ENCODE measurements at regions not wholly inside any gene's neighbourhood (a gene's known extent, or its start where the extent isn't known, plus 50 kb on each side); places are given as distances from the start of the nearest gene placed in this dataset.
"Not testable (repeated sequence)": the region's sequence is repeated elsewhere in the genome, so short reads cannot be mapped to it uniquely, and the experiment has no call there.

DNA sequence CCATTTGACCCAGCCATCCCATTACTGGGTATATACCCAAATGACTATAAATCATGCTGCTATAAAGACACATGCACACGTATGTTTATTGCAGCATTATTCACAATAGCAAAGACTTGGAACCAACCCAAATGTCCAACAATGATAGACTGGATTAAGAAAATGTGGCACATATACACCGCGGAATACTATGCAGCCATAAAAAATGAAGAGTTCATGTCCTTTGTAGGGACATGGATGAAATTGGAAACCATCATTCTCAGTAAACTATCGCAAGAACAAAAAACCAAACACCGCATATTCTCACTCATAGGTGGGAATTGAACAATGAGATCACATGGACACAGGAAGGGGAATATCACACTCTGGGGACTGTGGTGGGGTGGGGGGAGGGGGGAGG, 184.6 kb upstream of the MSX2 start:
- H4K8ac ChIP-seq (ENCODE audit: extremely low read depth, insufficient read depth, low read length); H3K27me3 ChIP-seq (replicated peaks in 1 of 4; ENCODE audit: control insufficient read depth in 3 of 4, extremely low read depth in 1 of 4, insufficient read depth in 3 of 4, low read length in 3 of 4); H2BK120ac ChIP-seq (replicated peaks; ENCODE audit: low read depth, low read length); H3K36me3 ChIP-seq (ENCODE audit: control insufficient read depth in 2 of 4, insufficient read depth in 4 of 4, low read length in 3 of 4); H3K79me1 ChIP-seq (ENCODE audit: low read depth, low read length); H3K79me2 ChIP-seq (ENCODE audit: control insufficient read depth in 1 of 2, insufficient read depth in 2 of 2, low read length in 2 of 2); H4K5ac ChIP-seq (ENCODE audit: insufficient read length, low read depth, low read length); FAIRE-seq; H2BK5ac ChIP-seq (ENCODE audit: low read depth, low read length); DNase-seq (ENCODE audit: low read depth in 1 of 2, low spot score in 2 of 2); H3K23ac ChIP-seq (ENCODE audit: insufficient read length); H2BK15ac ChIP-seq (ENCODE audit: low read length); H3K4ac ChIP-seq (replicated peaks; ENCODE audit: insufficient read length, low read depth, low read length); H4K91ac ChIP-seq (replicated peaks; ENCODE audit: insufficient read length, low read length); H2AK5ac ChIP-seq (ENCODE audit: low read depth, low read length); H3K56ac ChIP-seq (replicated peaks; ENCODE audit: insufficient read length, low read depth, low read length); H3K27ac ChIP-seq (ENCODE audit: low read depth, low read length); H2BK20ac ChIP-seq (ENCODE audit: low read length); H3K14ac ChIP-seq (ENCODE audit: insufficient read length); H3K4me2 ChIP-seq (ENCODE audit: insufficient read depth in 1 of 2, low read depth in 2 of 2, low read length in 2 of 2); CTCF ChIA-PET (ENCODE audit: partially characterized antibody); H3K9ac ChIP-seq (replicated peaks in 1 of 4; ENCODE audit: extremely low read depth in 1 of 4, low read depth in 3 of 4, low read length in 3 of 4); H3K4me1 ChIP-seq (replicated peaks in 1 of 4; ENCODE audit: control insufficient read depth in 3 of 4, insufficient read depth in 4 of 4, low read length in 3 of 4); H2BK12ac ChIP-seq (ENCODE audit: low read depth, low read length); H4K20me1 ChIP-seq (replicated peaks in 1 of 2; ENCODE audit: control insufficient read depth in 1 of 2, insufficient read depth in 2 of 2, low read length in 2 of 2); H3K18ac ChIP-seq (ENCODE audit: extremely low read depth, low read length); POLR2A ChIA-PET (ENCODE audit: partially characterized antibody); H2AFZ ChIP-seq (ENCODE audit: low read length); H3K23me2 ChIP-seq (ENCODE audit: low read depth, low read length); H3K4me3 ChIP-seq (ENCODE audit: extremely low read depth in 1 of 4, insufficient read depth in 2 of 4, low read depth in 3 of 4, low read length in 4 of 4); H3K9me3 ChIP-seq (ENCODE audit: insufficient read depth in 2 of 2, low read depth in 1 of 2, low read length in 1 of 2): not testable (repeated sequence)
- 91% methylated on average over 2 of the region's 5 CpGs; no CpG with 5 or more reads in 1 of the 2 experiments for WGBS, 2 experiments (ENCODE audit: extremely low coverage in 1 of 2, insufficient coverage in 1 of 2, insufficient read length in 1 of 2, insufficient replicate concordance in 2 of 2, low coverage in 1 of 2, low lambda C conversion rate in 2 of 2, missing lambda C conversion rate in 1 of 2)
